Suprapubic skin (tissue), 4 donors: ENCODE measurements at regions not wholly inside any gene's neighbourhood (a gene's known extent, or its start where the extent isn't known, plus 50 kb on each side); places are given as distances from the start of the nearest gene placed in this dataset.

ENCODE experiments used
- CTCF ChIP-seq, 2 donors: fragments of 200-600 bp in 1 of 2; fragments of 450-650 bp in 1 of 2; sonication (generic) in 1 of 2; IDR thresholded peaks; one replicate each; pipeline ENCODE4 v1.5.1; 2016 to 2019; ENCODE audit warnings: antibody characterized with exemption in 2 of 2, mild to moderate bottlenecking in 1 of 2, moderate library complexity in 1 of 2
- POLR2A ChIP-seq, 2 donors: fragments of 450-650 bp; IDR thresholded peaks; one replicate each; pipeline ENCODE4 v1.6.1; 2017; ENCODE audit warnings: antibody characterized with exemption in 2 of 2, mild to moderate bottlenecking in 2 of 2, moderate library complexity in 2 of 2
- POLR2AphosphoS5 ChIP-seq, 3 donors: sonication (generic); formaldehyde crosslinking; IDR thresholded peaks; one replicate each; pipeline ENCODE4 v1.6.1; 2017; ENCODE audit warnings: antibody characterized with exemption in 3 of 3

GRCh38 chr5:155759252-155759651, 567.7 kb upstream of the SGCD start:
- no peak for TF ChIP-seq CTCF (IDR thresholded peaks at IDR 0.05)
- TF ChIP-seq POLR2AphosphoS5 (IDR thresholded peaks at IDR 0.05), result no peak
- no peak for TF ChIP-seq POLR2A (IDR thresholded peaks at IDR 0.05)
